Hematopoietic multipotent progenitor cell treated with erythropoietin and hydrocortisone succinate and interleukin-3 and kit ligand, for 4 days (in vitro differentiated cells): ENCODE measurements at regions not wholly inside any gene's neighbourhood (a gene's known extent, or its start where the extent isn't known, plus 50 kb on each side); places are given as distances from the start of the nearest gene placed in this dataset.
A peak's percentile ranks its signal among the peaks of the same experiment; 100 is the strongest.
"Not testable (repeated sequence)": the region's sequence is repeated elsewhere in the genome, so short reads cannot be mapped to it uniquely, and the experiment has no call there.

ENCODE experiments used
- DNase-seq: peaks from one replicate; pipeline ENCODE4 v3.0.0-alpha.2; 2015

GRCh38 chr11:45754741-45755140 is 50.2 kb upstream of the SLC35C1 start:
- no peak for DNase-seq

- DNase-seq = no peak
These were observed 50.7 kb upstream of the SLC35C1 start for GRCh38 chr11:45754261-45754709.

GRCh38 chr11:45752106-45752505 is 52.8 kb upstream of the SLC35C1 start:
- DNase-seq = no peak

GRCh38 chr11:45751430-45751829 is 53.5 kb upstream of the SLC35C1 start:
- DNase-seq = peak; percentile 7

- DNase-seq = no peak
These were observed 54.5 kb upstream of the SLC35C1 start for GRCh38 chr11:45750439-45750838.

GRCh38 chr11:45748801-45749200 is 56.1 kb upstream of the SLC35C1 start:
- DNase-seq = no peak

- DNase-seq = no peak
These were observed 59.7 kb upstream of the SLC35C1 start for GRCh38 chr11:45745065-45745811.

GRCh38 chr11:45743556-45744468 is 61.1 kb upstream of the SLC35C1 start:
- no peak for DNase-seq

- DNase-seq = no peak
These were observed 63.4 kb upstream of the SLC35C1 start for GRCh38 chr11:45741582-45741981.

- no peak for DNase-seq
These were observed 63.9 kb upstream of the SLC35C1 start for GRCh38 chr11:45741032-45741431.

GRCh38 chr11:45739866-45740265 is 65.1 kb upstream of the SLC35C1 start:
- DNase-seq = peak; percentile 20

- not testable (repeated sequence) for DNase-seq
These were observed 65.9 kb upstream of the SLC35C1 start for GRCh38 chr11:45739071-45739470.

- DNase-seq = not testable (repeated sequence)
These were observed 66.8 kb upstream of the SLC35C1 start for GRCh38 chr11:45738194-45738593.

- DNase-seq = no peak
These were observed 67.9 kb upstream of the SLC35C1 start for GRCh38 chr11:45737056-45737455.

- DNase-seq = no peak
These were observed 68.5 kb upstream of the SLC35C1 start for GRCh38 chr11:45736424-45736823.

GRCh38 chr11:45733176-45733575 is 67.8 kb upstream of the CHST1 start:
- DNase-seq = no peak

GRCh38 chr11:45732343-45732742 is 66.9 kb upstream of the CHST1 start:
- no peak for DNase-seq

- not testable (repeated sequence) for DNase-seq
These were observed 65.7 kb upstream of the CHST1 start for GRCh38 chr11:45731171-45731570.

GRCh38 chr11:45730014-45730413 is 64.6 kb upstream of the CHST1 start:
- no peak for DNase-seq

- no peak for DNase-seq
These were observed 61.2 kb upstream of the CHST1 start for GRCh38 chr11:45726493-45727054.

GRCh38 chr11:45725776-45726492 is 60.5 kb upstream of the CHST1 start:
- no peak for DNase-seq

GRCh38 chr11:45725121-45725520 is 59.7 kb upstream of the CHST1 start:
- no peak for DNase-seq

- no peak for DNase-seq
These were observed 58.7 kb upstream of the CHST1 start for GRCh38 chr11:45724153-45724552.
